Esophagus squamous epithelium (tissue), 4 donors: ENCODE measurements at regions not wholly inside any gene's neighbourhood (a gene's known extent, or its start where the extent isn't known, plus 50 kb on each side); places are given as distances from the start of the nearest gene placed in this dataset.

Experiments
- POLR2A ChIP-seq, 4 donors: fragments of 450-650 bp; IDR thresholded peaks; one replicate each; pipeline ENCODE4 v1.6.1; 2017; ENCODE audit warnings: antibody characterized with exemption in 4 of 4, mild to moderate bottlenecking in 4 of 4, moderate library complexity in 3 of 4
- TF ChIP-seq, protein P1 (sequence below), 6 experiments: fragments of 450-650 bp in 4 of 6; fragments of 200-600 bp in 2 of 6; sonication (generic) in 2 of 6; IDR thresholded peaks; one replicate each; pipeline ENCODE4 v1.5.1; 2016 to 2019; ENCODE audit warnings: antibody characterized with exemption in 6 of 6, mild to moderate bottlenecking in 4 of 6, moderate library complexity in 4 of 6

GRCh38 chr11:34791780-34792542 is 124.2 kb downstream of the APIP start:
- TF ChIP-seq, protein P1, sequence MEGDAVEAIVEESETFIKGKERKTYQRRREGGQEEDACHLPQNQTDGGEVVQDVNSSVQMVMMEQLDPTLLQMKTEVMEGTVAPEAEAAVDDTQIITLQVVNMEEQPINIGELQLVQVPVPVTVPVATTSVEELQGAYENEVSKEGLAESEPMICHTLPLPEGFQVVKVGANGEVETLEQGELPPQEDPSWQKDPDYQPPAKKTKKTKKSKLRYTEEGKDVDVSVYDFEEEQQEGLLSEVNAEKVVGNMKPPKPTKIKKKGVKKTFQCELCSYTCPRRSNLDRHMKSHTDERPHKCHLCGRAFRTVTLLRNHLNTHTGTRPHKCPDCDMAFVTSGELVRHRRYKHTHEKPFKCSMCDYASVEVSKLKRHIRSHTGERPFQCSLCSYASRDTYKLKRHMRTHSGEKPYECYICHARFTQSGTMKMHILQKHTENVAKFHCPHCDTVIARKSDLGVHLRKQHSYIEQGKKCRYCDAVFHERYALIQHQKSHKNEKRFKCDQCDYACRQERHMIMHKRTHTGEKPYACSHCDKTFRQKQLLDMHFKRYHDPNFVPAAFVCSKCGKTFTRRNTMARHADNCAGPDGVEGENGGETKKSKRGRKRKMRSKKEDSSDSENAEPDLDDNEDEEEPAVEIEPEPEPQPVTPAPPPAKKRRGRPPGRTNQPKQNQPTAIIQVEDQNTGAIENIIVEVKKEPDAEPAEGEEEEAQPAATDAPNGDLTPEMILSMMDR (IDR thresholded peaks at IDR 0.05), result no peak
- TF ChIP-seq POLR2A (IDR thresholded peaks at IDR 0.05), result no peak
